Activated T-cell treated with anti-CD3 and anti-CD28 coated beads, Interleukin-2, amount 50 U/mL, for 4 hours (primary cell): ENCODE measurements at regions not wholly inside any gene's neighbourhood (a gene's known extent, or its start where the extent isn't known, plus 50 kb on each side); places are given as distances from the start of the nearest gene placed in this dataset.

Source experiments
- ATAC-seq, 2 donors: fragments of 200-7000 bp; cut with Tn5 transposase; one replicate each; pipeline ENCODE4 v1.10.0; 2021
- DNase-seq: peaks from one replicate; pipeline ENCODE4 v3.0.0-alpha.2; 2020
- H3K27me3 Mint-ChIP-seq: one replicate; pipeline ENCODE4 v1.8.0; 2021; ENCODE audit warnings: low read depth, mixed read lengths
- H3K36me3 Mint-ChIP-seq: one replicate; pipeline ENCODE4 v1.8.0; 2022; ENCODE audit warnings: mixed read lengths; ENCODE audit not compliant: insufficient read depth
- H3K4me1 Mint-ChIP-seq: one replicate; pipeline ENCODE4 v1.8.0; 2021; ENCODE audit warnings: low read depth, mixed read lengths
- H3K4me3 Mint-ChIP-seq: one replicate; pipeline ENCODE4 v1.8.0; 2021; ENCODE audit warnings: mild to moderate bottlenecking, moderate library complexity, mixed read lengths
- H3K9me3 Mint-ChIP-seq: one replicate; pipeline ENCODE4 v1.8.0; 2021; ENCODE audit warnings: mixed read lengths

GRCh38 chr21:27675306-27675705 is 708.4 kb upstream of the ADAMTS5 start:
- Mint-ChIP-seq H3K9me3 (no peaks in the 10 kb centered on the region), H3K36me3 (no peaks in the 10 kb centered on the region), H3K4me3 (no peak overlapping the region), H3K27me3 (no peaks in the 10 kb centered on the region), H3K4me1 (no peaks in the 10 kb centered on the region)
- DNase-seq (no peak), ATAC-seq (no peak)

- Mint-ChIP-seq H3K4me1 (no peaks in the 10 kb centered on the region), H3K27me3 (no peaks in the 10 kb centered on the region), H3K9me3 (no peaks in the 10 kb centered on the region), H3K36me3 (no peaks in the 10 kb centered on the region), H3K4me3 (no peak overlapping the region)
- no peak for ATAC-seq
- DNase-seq: no peak
Measured at GRCh38 chr21:27674041-27674615, 707.2 kb upstream of the ADAMTS5 start.

DNA sequence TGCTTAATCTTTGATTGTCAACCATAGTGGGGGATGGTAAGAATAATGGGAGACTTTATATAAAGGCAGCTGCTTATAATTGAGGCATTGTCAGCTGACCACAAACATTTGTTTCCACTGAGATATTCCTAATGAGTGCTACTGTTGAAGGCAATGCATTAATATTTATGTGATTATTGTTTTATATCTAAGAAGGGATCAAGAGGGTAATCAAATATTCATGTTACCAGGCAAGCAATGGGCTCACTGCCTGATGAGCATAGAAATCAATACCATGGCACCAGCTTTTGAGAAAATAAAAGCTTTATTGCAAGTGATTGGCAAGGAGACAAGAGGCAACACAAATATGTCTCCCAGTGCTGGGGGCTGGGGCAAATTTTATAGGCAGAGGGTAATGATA is 706.7 kb upstream of the ADAMTS5 start:
- Mint-ChIP-seq H3K36me3 (no peaks in the 10 kb centered on the region), H3K9me3 (no peaks in the 10 kb centered on the region), H3K27me3 (no peaks in the 10 kb centered on the region), H3K4me3 (no peak overlapping the region), H3K4me1 (no peaks in the 10 kb centered on the region)
- no peak for DNase-seq
- ATAC-seq: no peak

DNA sequence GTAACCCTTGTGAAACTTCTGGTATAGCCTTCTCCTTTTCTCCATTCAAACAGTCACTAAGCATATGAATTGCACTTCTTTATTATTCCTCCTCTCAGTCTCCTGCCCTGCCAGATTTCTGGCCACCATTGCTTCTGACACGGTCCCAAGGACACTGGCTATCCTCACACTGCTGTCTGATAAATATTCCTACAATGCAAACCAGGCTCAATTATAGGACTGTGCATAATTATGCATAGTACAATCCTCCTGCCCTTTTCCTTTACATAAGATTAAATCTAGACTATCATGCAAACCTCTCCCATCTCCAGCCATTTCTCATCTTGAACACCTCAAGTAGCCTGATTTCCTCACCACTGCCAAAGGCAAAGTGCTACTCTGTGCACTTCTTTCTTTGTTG is 704.3 kb upstream of the ADAMTS5 start:
- no peaks in the 10 kb centered on the region for H3K27me3 Mint-ChIP-seq
- ATAC-seq (no peak), DNase-seq (no peak)
- no peak overlapping the region for H3K4me3 Mint-ChIP-seq
- H3K9me3 Mint-ChIP-seq: no peaks in the 10 kb centered on the region
- no peaks in the 10 kb centered on the region for H3K4me1 Mint-ChIP-seq
- H3K36me3 Mint-ChIP-seq: no peaks in the 10 kb centered on the region

DNA sequence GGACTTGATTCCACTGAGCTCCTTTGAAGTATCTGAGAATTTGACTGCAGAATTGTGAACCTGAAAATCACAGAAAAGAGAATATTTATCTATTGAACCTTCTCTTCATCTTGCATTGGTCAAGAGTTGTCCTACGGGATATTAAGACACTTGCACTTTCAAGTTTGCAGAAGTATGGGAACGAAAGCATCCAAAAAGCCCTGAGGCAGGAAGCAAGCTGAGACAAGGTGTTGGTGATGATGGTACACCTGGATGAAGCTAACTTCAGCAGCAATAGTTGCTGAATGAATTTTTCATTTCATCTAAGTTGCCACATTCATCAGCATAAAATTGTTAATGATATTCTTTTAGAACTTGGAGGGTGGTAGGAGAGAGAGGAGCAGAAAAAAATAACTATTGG is 686.6 kb upstream of the ADAMTS5 start:
- H3K27me3 Mint-ChIP-seq: no peaks in the 10 kb centered on the region
- no peak overlapping the region for H3K4me3 Mint-ChIP-seq
- H3K4me1 Mint-ChIP-seq: no peaks in the 10 kb centered on the region
- DNase-seq (no peak), ATAC-seq (no peak)
- H3K9me3 Mint-ChIP-seq: peaks cover under 1% of the 10 kb centered on the region
- H3K36me3 Mint-ChIP-seq: no peaks in the 10 kb centered on the region

DNA sequence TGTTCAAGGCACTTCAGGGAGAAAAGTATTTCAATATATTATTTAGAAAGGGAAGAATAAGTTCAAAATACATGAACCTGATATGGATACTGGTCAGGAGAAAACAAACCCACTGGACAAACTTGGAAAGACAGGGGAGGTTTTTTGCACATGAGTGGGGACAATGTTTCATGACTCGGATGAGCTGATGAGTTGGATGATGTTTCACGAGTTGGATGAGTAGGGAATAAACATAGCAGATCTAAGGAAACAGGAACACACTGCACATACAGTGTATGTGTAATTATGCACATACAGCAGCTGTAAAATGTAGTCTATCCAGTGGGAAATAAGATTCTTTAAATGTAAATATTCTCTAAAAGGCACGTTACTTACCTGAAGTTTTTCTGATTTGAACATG is 682.9 kb upstream of the ADAMTS5 start:
- H3K4me1 Mint-ChIP-seq: no peaks in the 10 kb centered on the region
- no peaks in the 10 kb centered on the region for H3K27me3 Mint-ChIP-seq
- no peaks in the 10 kb centered on the region for H3K36me3 Mint-ChIP-seq
- H3K9me3 Mint-ChIP-seq: no peaks in the 10 kb centered on the region
- ATAC-seq (no peak), DNase-seq (no peak)
- no peak overlapping the region for H3K4me3 Mint-ChIP-seq

DNA sequence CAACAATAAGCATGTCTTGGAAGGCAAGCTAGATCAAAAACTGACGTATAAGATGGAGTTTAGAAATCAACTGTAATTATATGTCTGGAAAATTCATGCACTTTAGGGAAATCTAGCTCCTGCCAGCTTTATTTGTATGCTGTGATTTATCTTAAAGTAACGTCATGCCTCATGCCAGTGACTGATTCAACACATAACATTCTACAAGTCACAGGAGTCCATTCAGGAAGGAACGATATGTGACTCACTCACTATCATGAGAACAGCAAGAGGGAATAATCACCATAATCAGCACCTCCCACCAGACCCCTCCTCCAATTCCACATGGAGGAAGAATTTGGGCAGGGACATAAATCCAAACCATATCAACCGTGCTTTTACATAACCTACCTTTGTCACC is 682.4 kb upstream of the ADAMTS5 start:
- no peaks in the 10 kb centered on the region for H3K36me3 Mint-ChIP-seq
- H3K4me1 Mint-ChIP-seq: no peaks in the 10 kb centered on the region
- H3K4me3 Mint-ChIP-seq: no peak overlapping the region
- H3K9me3 Mint-ChIP-seq: no peaks in the 10 kb centered on the region
- ATAC-seq (no peak), DNase-seq (no peak)
- no peaks in the 10 kb centered on the region for H3K27me3 Mint-ChIP-seq

DNA sequence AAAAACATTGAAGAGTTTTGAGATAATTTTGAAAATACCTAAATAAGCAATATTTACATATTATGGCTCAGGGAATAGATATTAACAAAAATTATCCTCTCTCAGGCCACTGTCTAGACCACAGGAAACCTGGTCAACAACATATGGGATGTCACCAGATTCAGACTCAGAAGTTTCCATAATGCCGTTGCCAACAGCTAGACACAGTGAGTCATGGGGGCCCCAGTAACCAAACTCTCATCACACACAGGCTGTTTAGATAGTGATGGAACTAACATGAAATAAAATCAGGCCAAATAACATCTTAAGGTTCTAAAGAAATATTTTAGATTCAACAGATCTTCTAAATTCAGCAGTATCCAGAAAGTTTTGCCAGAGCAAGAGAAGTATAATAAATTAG is 681.7 kb upstream of the ADAMTS5 start:
- H3K36me3 Mint-ChIP-seq: no peaks in the 10 kb centered on the region

GRCh38 chr21:27647921-27648320 is 681.0 kb upstream of the ADAMTS5 start:
- Mint-ChIP-seq H3K4me3 (no peak overlapping the region), H3K4me1 (no peaks in the 10 kb centered on the region), H3K27me3 (no peaks in the 10 kb centered on the region), H3K36me3 (no peaks in the 10 kb centered on the region), H3K9me3 (peaks cover 3% of the 10 kb centered on the region)
- ATAC-seq (no peak), DNase-seq (no peak)

More for the DNA sequence above, 681.7 kb upstream of the ADAMTS5 start:
- Mint-ChIP-seq H3K4me3 (no peak overlapping the region), H3K9me3 (peaks cover 3% of the 10 kb centered on the region), H3K27me3 (no peaks in the 10 kb centered on the region), H3K4me1 (no peaks in the 10 kb centered on the region)
- no peak for ATAC-seq
- no peak for DNase-seq

DNA sequence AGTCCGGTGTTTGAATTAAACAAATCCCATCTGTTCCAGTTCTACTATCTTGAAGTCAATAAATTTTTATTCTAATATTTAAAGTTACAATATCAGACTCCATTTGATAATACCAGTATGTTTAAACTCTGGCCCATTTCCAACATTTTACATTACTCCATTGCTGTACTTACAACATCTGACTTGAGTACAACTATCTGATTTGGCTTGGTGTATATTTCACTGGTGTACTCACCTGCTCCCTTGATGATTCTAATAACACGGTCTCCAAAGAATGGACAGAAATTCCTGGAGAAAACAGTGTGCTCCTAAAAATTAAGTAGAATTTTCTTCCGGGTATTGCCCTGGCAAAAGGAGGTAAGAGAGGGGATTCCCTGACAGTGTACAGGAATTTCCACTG is 680.5 kb upstream of the ADAMTS5 start:
- no peak for DNase-seq
- no peak overlapping the region for H3K4me3 Mint-ChIP-seq
- H3K36me3 Mint-ChIP-seq: no peaks in the 10 kb centered on the region
- H3K9me3 Mint-ChIP-seq: peaks cover 3% of the 10 kb centered on the region
- H3K27me3 Mint-ChIP-seq: no peaks in the 10 kb centered on the region
- H3K4me1 Mint-ChIP-seq: no peaks in the 10 kb centered on the region
- ATAC-seq: no peak

DNA sequence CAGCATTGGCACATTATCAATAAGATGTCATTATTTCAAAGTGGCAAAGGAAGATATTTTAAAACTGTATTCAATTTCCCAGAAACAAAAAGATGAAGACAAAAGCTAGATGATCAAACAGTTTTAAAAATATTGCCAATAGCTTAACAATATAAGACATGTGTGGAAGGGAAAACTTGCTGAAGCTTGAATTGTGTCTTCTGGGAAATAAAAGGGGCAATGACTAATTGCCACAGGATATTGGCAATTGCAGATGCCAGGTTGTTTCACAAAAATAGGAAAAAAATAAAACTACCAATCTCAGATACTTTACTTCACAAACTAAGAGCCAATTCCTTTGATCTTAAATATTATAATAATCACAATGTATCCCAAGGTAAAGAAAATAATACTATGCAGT is 679.8 kb upstream of the ADAMTS5 start:
- ATAC-seq: no peak
- no peaks in the 10 kb centered on the region for H3K4me1 Mint-ChIP-seq
- H3K4me3 Mint-ChIP-seq: no peak overlapping the region
- no peaks in the 10 kb centered on the region for H3K36me3 Mint-ChIP-seq
- H3K9me3 Mint-ChIP-seq: peaks cover 3% of the 10 kb centered on the region
- H3K27me3 Mint-ChIP-seq: no peaks in the 10 kb centered on the region
- DNase-seq: no peak

DNA sequence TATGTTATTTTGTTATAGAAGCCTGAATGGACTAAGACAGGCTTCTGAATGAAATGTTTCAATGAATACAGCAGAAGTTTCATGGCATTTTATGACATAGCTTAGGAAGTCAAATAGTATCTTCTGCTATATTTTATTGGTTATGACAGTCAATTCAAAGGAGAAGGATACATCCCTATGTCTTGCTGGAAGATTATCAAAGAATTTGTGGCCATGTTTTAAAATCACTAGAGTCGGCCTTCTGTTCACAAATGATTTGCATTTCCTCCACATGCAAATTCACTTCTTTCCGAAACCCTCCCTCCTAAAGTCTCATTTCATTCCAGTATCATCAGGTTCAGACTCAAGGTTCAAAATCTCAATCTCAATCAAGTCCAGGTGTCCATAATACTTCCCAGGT is 679.2 kb upstream of the ADAMTS5 start:
- Mint-ChIP-seq H3K36me3 (no peaks in the 10 kb centered on the region), H3K4me1 (no peaks in the 10 kb centered on the region), H3K27me3 (no peaks in the 10 kb centered on the region), H3K4me3 (no peak overlapping the region), H3K9me3 (peaks cover 3% of the 10 kb centered on the region)
- DNase-seq (no peak), ATAC-seq (no peak)

DNA sequence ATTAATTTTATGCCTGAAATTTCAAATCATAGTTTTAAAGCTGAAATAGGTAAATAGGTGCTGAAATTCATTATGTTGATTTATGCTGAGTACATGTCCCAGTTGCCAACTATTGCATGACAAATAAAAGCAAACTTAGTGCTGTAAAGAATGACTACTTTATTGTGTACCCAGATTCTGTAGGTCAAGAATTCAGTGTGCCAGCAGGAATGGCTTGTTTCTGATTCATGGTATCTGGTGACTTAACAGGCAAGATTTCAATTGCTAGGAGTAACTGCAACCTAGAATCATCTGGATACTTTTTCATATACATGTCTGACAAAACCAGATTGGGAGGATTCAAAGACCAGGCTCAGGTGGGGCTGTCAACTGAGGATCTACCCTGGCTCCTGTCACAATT is 678.4 kb upstream of the ADAMTS5 start:
- H3K4me1 Mint-ChIP-seq: no peaks in the 10 kb centered on the region
- DNase-seq (no peak), ATAC-seq (no peak)
- no peak overlapping the region for H3K4me3 Mint-ChIP-seq
- no peaks in the 10 kb centered on the region for H3K27me3 Mint-ChIP-seq
- H3K9me3 Mint-ChIP-seq: peaks cover 3% of the 10 kb centered on the region
- H3K36me3 Mint-ChIP-seq: no peaks in the 10 kb centered on the region

DNA sequence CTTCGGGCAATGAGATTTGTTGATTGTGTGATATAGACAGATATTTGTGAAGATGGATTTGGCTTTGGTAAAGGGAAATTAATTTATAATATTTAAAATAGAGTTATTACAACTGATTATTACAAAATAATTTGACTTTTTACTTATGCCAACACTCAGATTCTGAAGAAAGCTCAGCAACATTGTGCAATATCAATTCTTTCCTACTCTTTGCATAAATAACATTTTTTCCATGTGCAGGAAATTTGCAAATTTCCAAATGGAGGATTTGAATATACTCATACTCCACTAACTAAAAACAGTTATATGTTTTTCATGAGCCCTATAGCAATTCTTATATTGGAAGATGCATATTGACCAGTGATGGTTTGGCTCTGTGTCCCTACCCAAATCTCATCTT is 676.4 kb upstream of the ADAMTS5 start:
- H3K27me3 Mint-ChIP-seq: no peaks in the 10 kb centered on the region
- no peak for ATAC-seq
- no peaks in the 10 kb centered on the region for H3K36me3 Mint-ChIP-seq

GRCh38 chr21:27639286-27639685 is 672.4 kb upstream of the ADAMTS5 start:
- H3K9me3 Mint-ChIP-seq: peaks cover 7% of the 10 kb centered on the region
- DNase-seq: no peak
- no peak overlapping the region for H3K4me3 Mint-ChIP-seq
- no peaks in the 10 kb centered on the region for H3K27me3 Mint-ChIP-seq
- ATAC-seq: no peak
- H3K4me1 Mint-ChIP-seq: no peaks in the 10 kb centered on the region
- H3K36me3 Mint-ChIP-seq: no peaks in the 10 kb centered on the region

More for the DNA sequence above, 676.4 kb upstream of the ADAMTS5 start:
- Mint-ChIP-seq H3K9me3 (peaks cover 3% of the 10 kb centered on the region), H3K4me3 (no peak overlapping the region), H3K4me1 (no peaks in the 10 kb centered on the region)
- no peak for DNase-seq

DNA sequence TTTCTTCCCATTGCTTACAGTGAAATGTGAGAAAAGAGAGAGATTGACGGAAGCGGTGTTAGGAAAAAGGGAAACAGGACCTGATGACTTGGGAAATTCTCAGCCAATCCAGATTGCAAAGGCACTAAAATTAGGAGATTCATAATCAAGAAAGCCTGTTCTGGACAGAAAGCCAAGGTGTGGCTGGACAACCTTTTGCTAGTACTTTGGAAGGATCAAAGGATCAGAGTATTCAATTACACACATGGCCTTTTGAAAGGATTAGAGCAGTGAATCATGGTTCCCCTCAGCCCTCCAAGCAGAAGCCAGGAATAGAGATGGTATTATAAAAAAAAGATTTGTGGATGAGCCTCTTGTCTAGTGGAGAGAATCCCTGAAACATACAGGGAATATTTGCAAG is 669.8 kb upstream of the ADAMTS5 start:
- no peak for DNase-seq
- Mint-ChIP-seq H3K4me1 (no peaks in the 10 kb centered on the region), H3K27me3 (no peaks in the 10 kb centered on the region), H3K4me3 (no peak overlapping the region), H3K9me3 (peaks cover 7% of the 10 kb centered on the region), H3K36me3 (no peaks in the 10 kb centered on the region)
- no peak for ATAC-seq
